ENCODE measurements at regions not wholly inside any gene's neighbourhood (a gene's known extent, or its start where the extent isn't known, plus 50 kb on each side); places are given as distances from the start of the nearest gene placed in this dataset.

DNA sequence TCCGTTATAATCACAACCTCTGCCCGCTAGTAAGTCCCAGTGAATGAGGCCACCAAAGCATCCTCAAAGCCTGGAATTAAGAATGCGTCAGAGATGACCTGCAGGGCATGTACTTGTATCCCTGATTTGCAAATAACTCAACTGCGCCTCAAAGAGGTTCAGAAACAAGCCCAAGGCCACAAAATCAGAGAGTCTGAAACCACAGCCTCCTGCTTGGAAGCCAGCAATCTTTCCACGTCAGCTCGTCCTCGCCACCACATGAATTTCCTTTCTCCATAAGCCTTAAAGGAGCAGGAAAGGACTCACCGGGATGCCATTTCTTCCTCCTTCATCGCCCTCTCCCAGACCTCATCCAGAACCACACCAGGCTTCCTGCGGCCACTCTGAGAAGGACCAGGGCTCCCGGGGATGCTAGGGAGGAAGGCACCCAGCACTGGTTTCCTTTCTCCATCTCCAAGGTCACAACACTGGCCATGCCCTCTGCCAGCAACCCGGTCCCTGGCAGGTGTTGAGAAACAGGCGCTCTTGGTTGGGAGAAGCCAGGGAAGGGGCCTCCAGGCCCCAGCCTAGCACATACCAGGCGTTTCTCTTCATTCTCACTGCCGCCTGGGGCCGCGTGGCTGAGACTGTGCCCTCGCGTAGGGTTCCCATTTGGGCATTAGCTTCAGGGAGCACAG, 191.2 kb upstream of the DIO3 start:
- Histone ChIP-seq H3K36me3 (no peaks in the 10 kb centered on the region), H3K4me3 (no peak overlapping the region), H3K4me1 (peaks cover 0 to 22% (median 6%) of the 10 kb centered on the region in 4 donors), H3K27me3 (peaks cover 0 to 22% (median 0%) of the 10 kb centered on the region in 3 donors), H3K9me3 (no peaks in the 10 kb centered on the region), H3K27ac (no peak overlapping the region)
- intact Hi-C loops (cut with DNase I; ENCODE audit: low total_unique reads), result no loop called here
- TF ChIP-seq POLR2A (IDR thresholded peaks at IDR 0.05) (no peak), POLR2AphosphoS5 (IDR thresholded peaks at IDR 0.05) (no peak), EP300 (IDR thresholded peaks at IDR 0.05) (no peak)
- TF ChIP-seq, protein P1, sequence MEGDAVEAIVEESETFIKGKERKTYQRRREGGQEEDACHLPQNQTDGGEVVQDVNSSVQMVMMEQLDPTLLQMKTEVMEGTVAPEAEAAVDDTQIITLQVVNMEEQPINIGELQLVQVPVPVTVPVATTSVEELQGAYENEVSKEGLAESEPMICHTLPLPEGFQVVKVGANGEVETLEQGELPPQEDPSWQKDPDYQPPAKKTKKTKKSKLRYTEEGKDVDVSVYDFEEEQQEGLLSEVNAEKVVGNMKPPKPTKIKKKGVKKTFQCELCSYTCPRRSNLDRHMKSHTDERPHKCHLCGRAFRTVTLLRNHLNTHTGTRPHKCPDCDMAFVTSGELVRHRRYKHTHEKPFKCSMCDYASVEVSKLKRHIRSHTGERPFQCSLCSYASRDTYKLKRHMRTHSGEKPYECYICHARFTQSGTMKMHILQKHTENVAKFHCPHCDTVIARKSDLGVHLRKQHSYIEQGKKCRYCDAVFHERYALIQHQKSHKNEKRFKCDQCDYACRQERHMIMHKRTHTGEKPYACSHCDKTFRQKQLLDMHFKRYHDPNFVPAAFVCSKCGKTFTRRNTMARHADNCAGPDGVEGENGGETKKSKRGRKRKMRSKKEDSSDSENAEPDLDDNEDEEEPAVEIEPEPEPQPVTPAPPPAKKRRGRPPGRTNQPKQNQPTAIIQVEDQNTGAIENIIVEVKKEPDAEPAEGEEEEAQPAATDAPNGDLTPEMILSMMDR (IDR thresholded peaks at IDR 0.05), result no peak
- 85 to 90% (median 87%) methylated on average over 19 of the region's 19 CpGs for WGBS, 5 donors
- DNase-seq, result no peak

DNA sequence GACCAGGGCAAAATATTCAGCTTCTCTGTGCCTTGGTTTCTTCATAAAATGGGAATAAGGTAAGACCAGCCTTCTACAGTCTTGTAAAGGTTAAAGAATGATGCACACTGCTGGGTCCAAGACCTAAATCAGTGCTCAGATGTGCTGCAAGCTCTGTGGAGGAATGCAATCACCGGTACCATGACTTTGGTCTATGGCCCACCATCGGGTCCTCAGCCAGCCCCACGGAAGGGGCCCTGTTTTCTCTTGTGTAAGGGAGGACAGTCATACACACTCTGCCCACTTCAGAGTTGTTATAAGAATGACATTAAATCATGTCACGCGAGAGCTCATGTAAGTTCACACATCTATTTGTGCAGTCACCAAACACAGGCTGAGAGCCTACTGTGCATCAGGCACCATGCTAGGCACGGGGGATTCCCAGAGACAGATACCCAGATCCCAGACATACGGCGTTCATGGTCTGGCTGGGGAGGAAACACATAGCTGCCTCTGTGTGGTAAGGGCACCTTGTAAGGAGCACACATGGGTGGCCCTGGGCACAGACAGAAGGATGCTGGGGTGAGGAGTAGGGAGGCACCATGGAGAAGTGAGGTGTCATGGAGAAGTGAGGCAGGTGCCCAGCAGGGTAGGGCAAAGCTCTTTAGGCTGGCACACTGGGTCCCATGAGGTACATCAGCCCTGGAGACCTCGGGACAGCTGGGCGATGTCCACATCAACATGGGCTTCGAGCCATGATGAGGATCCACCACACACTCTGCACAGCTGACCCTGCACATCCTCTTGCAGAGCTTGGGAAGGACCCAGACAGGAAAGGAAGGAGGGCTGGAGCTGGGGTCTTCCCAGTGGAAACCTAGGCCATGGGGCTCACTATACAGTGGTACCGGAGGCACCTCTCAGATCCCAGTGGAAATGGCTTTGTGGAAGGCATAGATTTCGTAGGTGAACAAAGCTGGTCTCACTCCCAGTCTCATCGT, 190.4 kb upstream of the DIO3 start:
- H3K27ac ChIP-seq, result peak overlapping the region in 1 of 5 donors; percentile 70

DNA sequence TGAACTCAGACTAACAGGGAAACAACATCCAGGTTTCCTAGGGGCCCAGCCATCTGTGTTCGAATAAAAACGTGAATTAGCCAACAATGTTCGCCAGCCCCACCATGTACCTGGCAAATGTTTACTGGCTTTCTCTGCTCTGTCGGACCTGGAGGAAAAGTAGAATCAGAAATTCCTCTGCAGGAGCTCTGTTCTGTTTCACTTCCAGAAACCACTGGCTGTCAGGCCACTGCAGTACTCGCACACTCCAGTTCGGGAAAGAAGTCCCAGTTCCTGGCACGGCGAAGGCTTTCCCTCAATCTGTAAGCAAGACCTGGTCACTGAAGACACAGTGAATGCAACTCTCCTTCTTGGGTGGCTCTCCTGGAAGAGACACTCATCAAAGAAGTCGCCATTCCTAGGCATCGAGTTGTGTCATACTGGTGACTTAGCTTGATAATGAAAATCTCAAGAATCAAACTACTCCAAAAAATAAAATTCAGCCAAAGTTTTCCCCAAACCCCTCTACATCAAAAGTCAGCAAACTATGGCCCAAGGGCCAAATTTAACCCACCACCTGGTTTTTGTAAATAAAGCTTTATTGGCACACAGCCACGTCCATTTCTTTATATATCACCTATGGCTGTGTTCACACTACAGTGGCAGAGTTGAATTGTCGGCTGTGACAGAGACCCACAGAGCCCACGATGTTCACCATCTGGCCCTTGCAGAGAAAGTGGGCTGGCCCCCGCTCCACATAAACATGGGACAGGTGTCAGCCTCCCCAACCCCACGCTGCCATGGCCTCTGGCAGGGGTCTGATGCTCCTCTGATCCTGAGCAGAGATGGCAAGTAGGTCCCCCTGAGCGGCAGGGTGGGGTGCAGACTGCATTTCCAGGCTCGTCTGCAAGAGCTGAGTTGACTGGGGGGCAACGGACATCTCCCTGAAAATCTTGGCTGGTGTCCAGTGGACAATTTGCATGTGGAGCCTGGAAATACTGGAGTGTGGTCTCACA, 189.2 kb upstream of the DIO3 start:
- intact Hi-C loops (cut with DNase I; ENCODE audit: low total_unique reads), result no loop called here
- 70 to 84% (median 81%) methylated on average over 16 to 18 of the region's 18 CpGs for WGBS, 5 donors
- peaks cover 0 to 11% (median 0%) of the 10 kb centered on the region in 4 donors for H3K4me1 ChIP-seq
- H3K27me3 ChIP-seq, result peaks cover 0 to 22% (median 0%) of the 10 kb centered on the region in 3 donors
- no peak overlapping the region for H3K4me3 ChIP-seq
- no peaks in the 10 kb centered on the region for H3K36me3 ChIP-seq
- H3K27ac ChIP-seq, result peak overlapping the region in 1 of 5 donors; percentile 70
- H3K9me3 ChIP-seq, result no peaks in the 10 kb centered on the region
- TF ChIP-seq EP300 (IDR thresholded peaks at IDR 0.05), result no peak
- peak in 1 of 3 donors; percentile 38 for TF ChIP-seq POLR2AphosphoS5 (IDR thresholded peaks at IDR 0.05)
- TF ChIP-seq, protein P1 (IDR thresholded peaks at IDR 0.05), result no peak
- TF ChIP-seq POLR2A (IDR thresholded peaks at IDR 0.05), result no peak
- DNase-seq, result peak in 1 of 2 donors; percentile 38

More for the DNA sequence above, 190.4 kb upstream of the DIO3 start:
- Histone ChIP-seq H3K27me3 (peaks cover 0 to 18% (median 0%) of the 10 kb centered on the region in 3 donors), H3K36me3 (no peaks in the 10 kb centered on the region), H3K4me1 (peaks cover 0 to 15% (median 0%) of the 10 kb centered on the region in 4 donors), H3K4me3 (no peak overlapping the region), H3K9me3 (no peaks in the 10 kb centered on the region)
- no peak for TF ChIP-seq EP300 (IDR thresholded peaks at IDR 0.05)
- no peak for TF ChIP-seq POLR2AphosphoS5 (IDR thresholded peaks at IDR 0.05)
- TF ChIP-seq, protein P1 (IDR thresholded peaks at IDR 0.05), result no peak
- no peak for TF ChIP-seq POLR2A (IDR thresholded peaks at IDR 0.05)
- intact Hi-C loops (cut with DNase I; ENCODE audit: low total_unique reads), result no loop called here
- WGBS, 5 donors, result 83 to 90% (median 86%) methylated on average over 13 to 14 of the region's 14 CpGs
- no peak for DNase-seq
